HG03457 (cell line): ENCODE measurements at regions not wholly inside any gene's neighbourhood (a gene's known extent, or its start where the extent isn't known, plus 50 kb on each side); places are given as distances from the start of the nearest gene placed in this dataset.

ENCODE experiments used
- ATAC-seq: cut with Tn5 transposase; IDR thresholded peaks from one replicate; pipeline ENCODE4 v1.9.1; 2021; ENCODE audit warnings: moderate number of reproducible peaks; ENCODE audit not compliant: unreplicated experiment

DNA sequence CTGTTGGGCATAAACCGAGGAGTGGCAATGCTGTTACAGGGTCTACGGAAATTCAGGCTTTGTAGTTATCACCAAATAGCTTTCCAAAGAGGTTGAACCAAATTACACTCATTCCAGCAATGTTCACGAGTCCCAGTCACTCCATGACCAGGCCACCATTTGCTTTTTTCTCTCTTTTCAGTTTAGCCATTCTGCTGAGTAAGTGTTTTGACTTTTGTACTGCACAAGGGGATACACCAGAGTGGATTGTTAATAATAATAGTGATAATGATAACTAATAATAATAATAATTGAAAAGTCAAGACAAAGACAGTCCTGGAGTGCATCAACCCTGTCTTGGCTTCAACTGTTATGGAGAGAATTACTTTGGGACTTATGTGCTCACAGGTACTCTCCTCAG, 343.5 kb downstream of the AACS start:
- no peak for ATAC-seq

GRCh38 chr12:125412506-125412905, 347.3 kb downstream of the AACS start:
- no peak for ATAC-seq

- ATAC-seq: no peak
Measured at GRCh38 chr12:125417446-125417845, 352.2 kb downstream of the AACS start.

- ATAC-seq: no peak
Measured at GRCh38 chr12:125418902-125419564, 353.8 kb downstream of the AACS start.

GRCh38 chr12:125424909-125425308, 359.7 kb downstream of the AACS start:
- ATAC-seq: no peak

DNA sequence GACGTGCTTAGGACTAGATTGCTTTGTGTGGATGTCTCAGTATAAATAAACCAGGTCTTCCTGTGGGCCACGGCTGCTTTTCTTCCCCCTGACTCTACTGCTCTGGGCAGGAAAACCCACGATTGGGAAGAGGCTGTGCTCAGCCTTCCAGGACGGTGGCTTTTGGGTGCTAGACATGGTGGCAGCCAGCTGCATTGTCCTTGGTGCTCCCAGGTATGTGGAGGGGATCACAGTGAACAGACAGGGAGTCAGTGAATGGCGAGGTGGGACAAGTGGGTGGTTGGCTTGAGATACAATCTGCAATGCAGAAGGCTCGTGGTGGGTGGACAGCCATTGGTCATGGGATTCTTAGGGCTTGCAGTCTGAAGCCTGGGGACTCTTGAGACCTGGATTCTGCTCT, 366.3 kb downstream of the AACS start:
- no peak for ATAC-seq

GRCh38 chr12:125434131-125434530, 368.9 kb downstream of the AACS start:
- ATAC-seq: no peak

DNA sequence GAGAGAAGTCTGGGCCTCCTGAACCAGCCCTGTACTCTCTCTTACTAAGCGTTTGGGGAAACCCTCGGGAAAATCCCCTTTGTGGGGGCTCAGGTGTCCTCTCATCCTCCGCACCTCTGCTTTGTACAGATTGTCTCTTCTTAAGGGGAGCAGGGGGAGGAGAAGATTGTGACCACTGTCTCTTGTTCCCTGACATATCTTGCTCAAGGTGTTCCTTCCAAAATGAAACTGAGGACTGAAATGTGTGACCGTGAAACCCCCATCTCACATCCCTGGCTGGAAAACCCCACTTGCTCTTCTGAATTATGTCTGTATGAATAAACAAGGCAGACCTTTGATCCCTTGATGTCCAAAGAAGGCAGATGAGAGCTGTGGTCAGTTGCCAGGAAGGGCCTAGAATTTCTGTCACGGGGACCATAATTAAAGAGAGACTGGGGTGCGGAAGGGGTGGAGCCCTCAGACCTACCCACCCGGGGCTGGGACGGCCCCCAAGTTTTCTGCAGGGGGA, 369.8 kb downstream of the AACS start:
- peak; percentile 71 for ATAC-seq

DNA sequence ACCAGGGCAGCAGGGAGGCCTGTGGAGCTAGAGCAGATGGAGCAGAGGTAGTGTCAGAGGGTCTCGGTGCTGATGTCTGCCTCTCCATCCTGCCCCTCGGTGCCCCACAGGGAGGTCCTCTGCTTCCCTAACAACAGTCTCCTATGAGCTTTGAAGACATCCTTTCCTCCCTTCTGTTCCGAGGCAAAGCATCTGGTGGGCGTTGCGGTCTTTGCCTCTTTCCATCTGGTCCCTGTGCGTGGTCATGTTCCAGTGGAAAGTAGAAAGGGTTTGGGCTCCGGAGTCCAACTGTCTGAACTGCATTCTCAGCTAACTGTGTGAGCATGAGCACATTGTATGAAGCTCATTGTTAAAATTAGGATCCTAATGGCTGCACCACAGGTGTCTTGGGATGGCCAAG, 370.6 kb downstream of the AACS start:
- ATAC-seq: no peak

DNA sequence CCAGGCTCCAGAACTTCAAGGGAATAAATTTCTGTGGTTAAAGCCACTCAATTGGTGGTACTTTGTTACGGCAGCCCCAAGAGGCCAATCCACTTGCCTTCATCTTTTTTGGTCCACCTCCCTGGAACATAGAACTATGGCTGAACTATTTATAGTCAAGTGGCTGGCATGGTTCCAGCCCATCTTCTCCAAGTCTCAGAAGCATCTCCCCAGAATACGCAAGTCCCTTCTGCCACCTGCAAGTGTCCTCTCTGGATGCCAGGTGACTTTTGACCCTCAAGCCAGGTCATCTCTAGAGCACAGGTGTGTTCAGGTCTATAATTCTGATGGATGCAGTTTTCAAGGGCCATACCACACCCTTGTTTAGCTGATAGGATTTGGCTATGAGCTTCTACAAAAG, 371.5 kb downstream of the AACS start:
- ATAC-seq: no peak

- ATAC-seq: no peak
Measured at GRCh38 chr12:125440399-125440798, 375.2 kb downstream of the AACS start.

DNA sequence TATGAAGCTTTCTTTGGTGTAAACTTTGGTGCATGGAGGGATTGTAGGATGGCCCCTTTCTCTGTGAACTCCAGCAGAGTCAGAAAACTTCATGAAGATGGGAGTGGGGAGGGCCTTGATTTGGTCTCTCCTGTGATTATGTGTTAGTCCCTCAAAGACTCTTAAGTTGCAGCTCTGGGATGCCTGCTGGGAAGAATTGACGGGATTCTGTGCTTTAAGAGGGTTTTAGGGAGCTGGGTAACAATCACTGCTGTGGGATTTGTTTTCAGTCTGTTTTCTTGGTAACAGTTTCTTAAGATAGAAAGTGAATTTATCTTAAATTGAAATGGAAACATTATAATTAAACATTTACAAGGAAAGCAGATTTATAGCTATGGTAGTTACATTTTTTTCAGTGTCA, 378.1 kb downstream of the AACS start:
- ATAC-seq: no peak

- ATAC-seq: no peak
Measured at GRCh38 chr12:125451408-125451807, 386.2 kb downstream of the AACS start.

DNA sequence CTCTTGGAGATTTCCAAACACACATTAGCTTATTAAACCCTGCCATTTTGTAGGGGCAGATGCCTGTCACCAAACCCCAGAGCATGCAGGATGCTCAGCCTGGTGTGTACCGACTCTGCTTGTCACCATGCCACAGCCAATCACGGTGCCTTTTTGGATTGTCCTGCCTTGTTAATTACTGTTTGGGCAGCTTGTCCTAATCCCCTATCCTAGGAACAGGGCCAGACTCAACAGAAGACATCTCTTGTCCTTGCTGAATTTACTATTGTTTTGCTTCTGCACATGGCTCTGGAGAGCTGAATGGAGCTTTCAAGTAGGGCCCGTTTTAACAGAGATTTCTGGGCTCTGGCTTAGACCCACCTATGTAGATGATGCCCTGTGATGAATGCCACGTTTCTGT, 388.5 kb downstream of the AACS start:
- ATAC-seq: no peak

DNA sequence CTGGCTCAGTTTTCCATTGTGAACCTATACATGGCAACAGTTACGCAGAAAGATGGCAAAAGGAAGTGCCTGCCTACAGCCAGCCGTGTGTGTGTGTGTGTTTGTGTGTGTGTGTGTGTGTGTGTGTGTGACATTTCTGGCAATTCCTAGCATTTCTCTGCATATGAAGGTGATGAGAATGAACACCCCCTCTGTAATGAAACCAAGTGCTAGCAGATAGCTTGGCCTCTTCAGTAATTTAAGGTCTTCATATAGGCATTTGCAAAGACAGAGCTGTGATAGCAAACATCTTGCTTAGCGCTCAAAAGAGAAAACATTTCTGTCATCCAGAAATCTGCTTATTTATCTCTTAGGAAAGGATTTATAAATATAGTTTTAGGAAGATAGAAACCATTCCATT, 389.1 kb downstream of the AACS start:
- ATAC-seq: no peak

DNA sequence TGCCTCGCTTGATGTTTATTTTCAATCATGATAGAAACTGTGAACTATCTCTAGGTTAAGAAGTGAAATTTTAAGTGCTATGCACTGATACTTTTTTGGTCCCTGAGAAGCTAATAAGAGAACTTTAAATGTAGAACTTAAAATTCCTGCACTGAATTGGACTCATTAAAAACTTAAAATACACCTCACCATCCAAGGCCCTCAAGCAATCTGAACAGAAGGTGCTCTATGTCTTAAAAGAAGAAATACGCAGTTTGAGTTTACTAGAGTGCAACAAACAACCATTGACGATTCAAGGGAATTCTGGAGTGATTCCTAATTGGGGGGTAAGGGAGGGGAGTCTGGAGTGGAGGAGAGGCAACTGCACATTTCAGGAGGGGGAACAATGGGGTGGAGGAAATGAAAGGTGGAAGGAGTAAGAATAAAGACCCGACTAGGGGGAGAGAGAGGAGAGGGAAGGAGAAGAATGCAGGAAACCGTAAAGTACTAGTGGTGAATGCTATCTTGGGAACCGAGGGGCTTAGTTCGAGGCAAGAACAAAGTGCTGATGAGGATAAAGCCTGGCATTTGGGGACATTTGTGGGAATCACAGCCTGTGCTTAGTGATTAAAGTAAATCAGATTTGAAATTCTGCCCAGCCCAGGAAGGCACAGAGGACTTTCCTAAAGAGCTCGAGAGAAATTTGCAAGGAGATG, 389.7 kb downstream of the AACS start:
- ATAC-seq: no peak

GRCh38 chr12:125455556-125455955, 390.3 kb downstream of the AACS start:
- ATAC-seq: no peak

DNA sequence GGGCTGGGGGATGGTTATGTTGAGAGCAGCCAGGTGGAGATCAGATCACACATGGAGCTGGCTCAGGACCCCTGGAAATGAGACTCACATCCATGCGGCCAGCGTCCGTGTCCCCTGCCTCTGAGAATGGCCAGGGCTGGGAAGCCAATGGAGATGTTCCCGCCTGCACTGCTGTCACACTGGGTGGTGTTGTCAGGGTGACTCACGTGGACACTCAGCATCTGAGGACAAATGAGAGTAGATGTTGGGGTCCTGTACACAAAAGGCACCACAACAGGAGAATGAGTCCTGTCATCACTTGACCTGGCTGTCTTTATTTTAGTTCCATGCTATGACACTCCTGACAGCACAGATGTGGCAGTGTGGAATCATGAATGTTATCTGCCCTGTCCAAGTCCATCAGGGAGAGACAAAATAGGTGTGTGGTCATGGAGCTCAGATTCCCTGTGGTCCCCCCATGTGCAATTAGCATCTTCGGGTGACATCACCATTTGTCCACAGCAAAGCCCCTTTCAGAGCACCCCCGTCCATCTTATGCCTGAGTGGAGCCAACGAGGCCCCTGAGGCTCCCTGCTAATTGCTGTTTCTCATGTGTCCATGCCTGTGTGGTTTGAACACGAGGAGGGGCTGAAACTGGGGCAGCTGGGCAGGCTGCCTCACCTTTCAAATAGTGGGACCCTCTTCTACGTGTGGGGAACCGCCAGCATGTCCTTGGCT, 393.5 kb downstream of the AACS start:
- no peak for ATAC-seq

- no peak for ATAC-seq
Measured at GRCh38 chr12:125461831-125462230, 396.6 kb downstream of the AACS start.

GRCh38 chr12:125463386-125463785, 398.2 kb downstream of the AACS start:
- no peak for ATAC-seq

GRCh38 chr12:125467363-125467762, 402.1 kb downstream of the AACS start:
- ATAC-seq: no peak

DNA sequence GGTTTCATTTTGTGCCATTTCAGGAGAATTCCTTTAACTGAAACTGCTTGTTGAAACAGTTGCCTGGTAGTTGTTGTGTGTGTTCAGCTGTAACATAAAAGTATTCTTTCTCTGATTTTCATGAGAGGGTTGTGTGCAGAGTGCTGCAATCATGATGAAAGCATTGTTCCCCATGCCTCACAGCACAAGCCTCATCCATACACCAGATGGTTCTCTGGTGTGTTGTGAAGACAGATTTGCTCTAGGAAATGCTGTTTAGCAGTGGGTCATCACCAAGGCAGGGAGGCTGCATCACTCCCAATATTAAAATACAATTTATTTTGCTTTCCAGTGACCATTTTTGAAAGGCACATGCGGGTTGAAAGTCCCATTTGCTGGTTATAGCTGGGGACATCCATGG, 404.4 kb downstream of the AACS start:
- ATAC-seq: no peak
